KOPT-K1 (cell line): ENCODE measurements at regions not wholly inside any gene's neighbourhood (a gene's known extent, or its start where the extent isn't known, plus 50 kb on each side); places are given as distances from the start of the nearest gene placed in this dataset.

Source experiments
- H3K27ac ChIP-seq: fragments of 200-600 bp; sonication (generic); 2 replicates; pipeline ENCODE4 v1.5.1; 2016; ENCODE audit warnings: antibody characterized with exemption, mild to moderate bottlenecking, low read depth, low read length; ENCODE audit not compliant: poor library complexity, severe bottlenecking
- H3K36me3 ChIP-seq: fragments of 200-600 bp; sonication (generic); 2 replicates; pipeline ENCODE4 v1.5.1; 2017; ENCODE audit warnings: antibody characterized with exemption, mild to moderate bottlenecking, low read length, moderate library complexity; ENCODE audit not compliant: insufficient read depth
- H3K9me3 ChIP-seq: fragments of 200-600 bp; sonication (generic); 2 replicates; pipeline ENCODE4 v1.5.1; 2017; ENCODE audit warnings: antibody characterized with exemption, low read length, mild to moderate bottlenecking; ENCODE audit not compliant: insufficient read depth, poor library complexity, severe bottlenecking

DNA sequence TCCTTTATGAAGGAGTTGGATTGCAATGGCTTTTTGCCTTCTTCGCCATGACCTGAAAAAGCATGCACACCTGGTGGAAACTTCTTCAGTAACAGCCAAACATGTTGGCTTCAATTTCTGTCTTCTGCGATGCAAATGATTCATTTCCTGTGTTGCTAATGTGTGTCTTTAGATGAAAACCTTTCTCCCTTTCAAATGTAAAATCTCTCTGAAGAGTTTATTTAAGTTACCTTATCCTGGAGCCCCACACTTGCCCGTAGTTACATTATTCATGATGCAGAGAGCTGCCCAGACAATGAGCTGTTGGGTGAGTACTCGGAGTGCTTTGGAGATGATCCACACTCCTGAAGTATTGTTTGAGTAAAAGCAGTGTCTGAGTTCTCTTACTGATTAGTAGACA is 1100.9 kb downstream of the RPA4 start:
- Histone ChIP-seq H3K27ac (no peak overlapping the region), H3K36me3 (no peaks in the 10 kb centered on the region)

DNA sequence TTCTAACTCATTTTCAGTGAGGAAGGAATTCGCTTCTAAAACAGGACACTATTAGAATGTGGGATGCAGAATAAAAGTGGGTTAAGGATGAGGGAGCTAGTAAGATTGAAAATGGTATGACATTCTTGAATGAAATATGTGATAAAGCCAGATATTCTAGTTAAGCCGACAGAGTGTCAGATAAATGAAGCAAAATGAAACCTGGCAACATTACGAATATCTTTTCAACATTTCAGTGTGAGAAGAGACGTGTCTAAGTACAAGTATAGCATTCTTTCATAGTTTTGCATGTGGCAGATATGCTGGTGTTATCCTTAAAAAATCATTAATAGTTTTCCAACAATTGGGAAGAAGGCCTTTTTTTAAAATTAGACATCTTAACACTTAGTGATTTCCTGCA is 1101.4 kb downstream of the RPA4 start:
- no peaks in the 10 kb centered on the region for H3K36me3 ChIP-seq
- H3K27ac ChIP-seq: no peak overlapping the region

More for the DNA sequence above, 1100.9 kb downstream of the RPA4 start:
- H3K9me3 ChIP-seq: no peaks in the 10 kb centered on the region

DNA sequence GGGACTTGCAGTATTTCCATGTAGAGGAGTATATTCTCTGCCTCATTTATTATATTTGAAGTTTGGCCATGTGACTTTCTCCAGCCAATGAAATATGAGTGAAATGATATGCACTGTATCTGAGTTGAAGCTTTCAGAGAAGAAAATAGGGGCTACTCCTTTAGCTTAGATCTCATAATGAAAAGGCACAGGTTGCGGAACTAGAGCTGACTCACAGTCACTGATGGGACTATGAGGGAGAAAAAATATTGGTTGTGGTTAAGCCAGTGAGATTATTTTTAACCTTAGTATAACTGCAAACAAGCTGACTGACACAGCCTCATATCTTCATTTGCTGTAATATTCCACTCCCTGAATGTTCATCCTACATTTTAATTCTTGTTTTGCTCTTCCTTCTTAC is 1104.3 kb downstream of the RPA4 start:
- Histone ChIP-seq H3K9me3 (no peaks in the 10 kb centered on the region), H3K27ac (no peak overlapping the region), H3K36me3 (no peaks in the 10 kb centered on the region)

More for the DNA sequence above, 1101.4 kb downstream of the RPA4 start:
- no peaks in the 10 kb centered on the region for H3K9me3 ChIP-seq

DNA sequence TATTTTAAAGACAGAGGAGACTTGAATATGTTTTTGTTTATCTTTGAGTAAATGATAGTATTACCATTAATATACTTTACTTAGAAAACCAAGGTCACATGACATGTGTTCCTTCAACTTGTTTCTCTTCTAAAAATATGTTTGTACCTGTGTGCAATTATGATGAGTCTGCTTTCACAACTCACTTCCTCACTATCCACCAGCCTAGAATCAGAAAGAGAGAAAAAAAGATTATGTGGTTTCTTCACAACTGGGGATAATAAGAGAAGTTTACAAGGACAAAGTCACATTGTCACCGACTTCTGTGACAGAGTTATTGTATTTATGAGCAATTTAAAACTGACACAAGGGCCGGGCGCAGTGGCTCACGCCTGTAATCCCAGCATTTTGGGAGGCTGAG is 1112.1 kb downstream of the RPA4 start:
- Histone ChIP-seq H3K9me3 (no peaks in the 10 kb centered on the region), H3K27ac (no peak overlapping the region), H3K36me3 (no peaks in the 10 kb centered on the region)

DNA sequence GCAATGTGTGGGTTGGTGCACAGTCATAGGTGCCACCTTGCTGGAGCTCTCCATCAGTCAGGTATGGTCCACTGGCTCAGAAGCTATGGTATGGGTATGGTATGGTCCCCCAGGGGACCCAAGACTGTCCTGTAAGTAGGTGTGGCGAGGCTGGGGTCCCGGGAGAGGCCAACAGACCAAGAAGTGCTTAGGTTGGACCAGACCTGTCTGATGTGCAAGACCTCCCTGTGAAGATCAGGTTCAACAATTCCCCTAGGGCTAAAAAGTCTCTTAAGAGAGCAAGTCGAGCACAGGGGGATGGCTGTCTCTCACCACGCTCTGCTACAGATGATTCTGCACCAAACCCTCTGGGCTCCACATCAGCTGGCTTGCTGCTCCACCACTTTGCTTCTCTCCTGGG is 1145.0 kb downstream of the RPA4 start:
- H3K36me3 ChIP-seq: no peaks in the 10 kb centered on the region
- H3K27ac ChIP-seq: no peak overlapping the region

DNA sequence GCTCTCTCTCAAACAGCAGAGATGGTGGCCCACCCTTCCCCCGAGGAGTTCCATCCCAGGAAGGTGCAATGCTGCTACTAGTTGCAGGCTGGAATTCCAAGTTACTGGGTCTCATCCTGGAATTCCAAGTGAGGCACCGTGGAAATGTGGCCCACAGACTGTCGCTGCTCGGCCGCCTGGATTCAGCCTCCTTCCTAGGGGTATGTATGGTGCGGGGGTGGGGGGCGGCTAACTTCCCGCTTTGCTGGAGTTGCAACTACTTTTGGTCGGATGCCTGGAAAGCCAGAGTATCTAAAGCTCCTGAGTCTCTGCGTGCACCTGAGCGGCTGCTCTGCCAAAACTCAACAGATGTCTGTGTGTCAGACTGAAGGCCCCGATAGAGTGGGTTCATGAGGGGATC is 1146.2 kb downstream of the RPA4 start:
- H3K9me3 ChIP-seq: no peaks in the 10 kb centered on the region

More for the DNA sequence above, 1145.0 kb downstream of the RPA4 start:
- no peaks in the 10 kb centered on the region for H3K9me3 ChIP-seq

DNA sequence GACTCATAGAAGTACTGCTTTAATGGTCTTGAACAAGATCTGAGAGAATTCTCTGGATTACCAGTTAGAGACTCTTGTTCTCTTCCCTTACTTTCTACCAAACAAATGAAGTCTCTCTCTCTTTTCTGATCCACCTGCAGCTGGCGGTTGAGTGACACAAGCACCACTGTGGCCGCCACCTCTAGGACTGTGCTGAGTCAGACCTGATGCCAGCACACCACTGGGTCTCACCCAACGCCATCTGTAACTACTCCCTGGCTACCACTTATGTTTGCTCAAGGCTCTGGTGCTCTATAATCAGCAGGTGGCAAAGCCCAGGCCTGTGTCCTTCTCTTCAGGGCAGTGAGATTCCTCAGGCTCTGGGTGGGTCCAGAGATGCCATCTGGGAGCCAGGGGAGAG is 1173.5 kb downstream of the RPA4 start:
- no peaks in the 10 kb centered on the region for H3K9me3 ChIP-seq
- no peak overlapping the region for H3K27ac ChIP-seq
- H3K36me3 ChIP-seq: no peaks in the 10 kb centered on the region

More for the DNA sequence above, 1146.2 kb downstream of the RPA4 start:
- Histone ChIP-seq H3K27ac (no peak overlapping the region), H3K36me3 (no peaks in the 10 kb centered on the region)

DNA sequence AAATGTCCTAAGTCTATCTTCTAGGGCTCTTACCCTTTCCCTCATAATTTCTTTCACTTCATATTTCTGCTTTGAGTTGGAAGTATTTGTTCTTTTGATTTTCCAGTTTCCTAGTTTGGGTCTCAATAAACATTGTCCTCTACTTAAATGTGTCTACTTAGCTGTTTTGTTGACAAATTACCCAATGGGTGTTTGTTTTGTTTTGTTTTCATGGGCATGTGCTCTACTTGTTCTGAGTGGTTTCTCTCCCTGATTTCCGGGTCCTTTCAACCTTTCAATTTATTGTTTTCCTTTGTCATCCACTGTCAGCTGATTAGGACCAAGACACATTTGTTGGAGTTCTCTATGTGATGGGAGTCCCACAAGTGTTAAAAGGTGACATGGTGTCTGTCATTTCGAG is 1181.4 kb downstream of the RPA4 start:
- no peaks in the 10 kb centered on the region for H3K9me3 ChIP-seq
- H3K27ac ChIP-seq: no peak overlapping the region
- no peaks in the 10 kb centered on the region for H3K36me3 ChIP-seq

DNA sequence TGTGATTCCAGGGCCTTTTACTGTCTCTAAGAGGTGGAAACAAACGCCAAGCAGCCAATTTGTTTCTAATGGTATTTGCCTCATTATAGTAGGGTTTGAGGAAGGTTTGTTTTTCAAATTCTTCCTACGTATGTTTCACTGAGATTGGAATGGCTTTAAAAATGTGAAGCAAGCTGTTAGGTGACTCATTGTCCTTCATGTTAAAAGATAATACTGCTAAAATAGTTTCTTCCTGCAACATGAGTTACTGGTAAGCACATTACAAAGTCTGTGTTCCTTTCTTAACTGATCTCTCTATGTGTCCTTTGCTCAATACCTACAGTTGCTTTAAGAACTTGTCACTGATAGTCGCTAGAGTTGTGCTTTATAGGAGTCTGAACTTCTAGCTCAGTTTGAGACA is 1183.9 kb downstream of the RPA4 start:
- no peaks in the 10 kb centered on the region for H3K36me3 ChIP-seq
- no peaks in the 10 kb centered on the region for H3K9me3 ChIP-seq
- H3K27ac ChIP-seq: no peak overlapping the region

DNA sequence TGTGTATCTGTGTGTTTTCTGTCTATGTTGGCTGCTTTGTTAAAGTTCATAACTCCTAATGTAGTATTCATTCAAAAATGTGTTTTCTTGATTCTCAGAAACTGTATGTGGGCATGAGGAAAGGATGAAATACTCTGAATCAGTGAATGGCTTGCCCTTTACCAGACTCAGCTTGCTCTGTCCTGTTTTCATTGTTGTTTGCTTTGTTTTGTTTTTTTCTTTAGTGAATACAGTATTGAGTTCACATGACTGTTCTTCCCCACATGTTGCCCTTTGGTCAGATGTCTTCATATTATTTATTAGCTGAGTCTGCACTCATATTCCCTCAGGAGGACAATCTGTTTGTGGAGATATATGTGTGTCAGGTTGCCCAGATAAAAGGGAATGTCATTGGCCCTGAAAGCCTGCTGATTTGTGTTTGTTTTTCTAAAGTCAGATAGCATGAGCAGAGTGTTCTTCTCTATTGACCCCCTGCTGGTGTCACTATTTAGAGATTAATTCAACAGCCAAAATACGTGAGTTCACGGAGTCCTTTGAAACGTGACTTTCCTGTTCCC is 1184.4 kb downstream of the RPA4 start:
- H3K36me3 ChIP-seq: no peaks in the 10 kb centered on the region
- no peaks in the 10 kb centered on the region for H3K9me3 ChIP-seq
- no peak overlapping the region for H3K27ac ChIP-seq

DNA sequence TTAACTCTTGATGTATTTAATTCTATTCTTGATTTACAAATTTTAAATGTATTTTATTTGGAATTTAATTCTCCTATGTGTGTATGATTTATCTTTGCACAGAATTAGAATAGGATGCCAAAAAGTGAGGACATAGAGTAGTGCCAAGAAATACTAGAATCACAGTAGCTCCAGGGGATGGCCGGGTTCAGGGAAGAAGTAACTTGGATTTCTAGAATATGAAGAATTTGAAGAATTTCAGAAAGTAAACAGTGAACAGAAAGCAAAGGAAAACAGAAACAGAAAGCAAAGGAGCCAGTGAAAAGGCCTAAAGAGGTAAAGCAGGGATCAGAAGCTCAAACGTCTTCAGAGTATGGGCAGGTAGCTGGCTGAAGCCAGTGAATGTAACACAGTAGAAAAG is 1187.6 kb downstream of the RPA4 start:
- Histone ChIP-seq H3K9me3 (no peaks in the 10 kb centered on the region), H3K36me3 (no peaks in the 10 kb centered on the region), H3K27ac (no peak overlapping the region)

DNA sequence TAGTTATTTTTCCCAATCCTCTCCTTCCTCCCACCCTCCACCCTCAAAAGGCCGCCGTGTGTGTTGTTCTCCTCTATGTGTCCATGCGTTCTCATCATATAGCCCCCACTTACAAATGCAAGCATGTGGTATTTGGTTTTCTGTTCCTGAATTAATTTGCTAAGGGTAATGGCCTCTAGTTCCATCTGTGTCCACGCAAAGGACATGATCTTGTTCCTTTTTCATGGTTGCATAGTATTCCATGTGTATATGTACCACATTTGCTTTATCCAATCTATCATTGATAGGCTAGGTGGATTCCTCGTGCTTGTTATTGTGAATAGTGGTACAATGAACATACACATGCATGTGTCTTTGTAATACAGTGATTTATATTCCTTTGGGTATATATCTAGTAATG is 1193.7 kb downstream of the RPA4 start:
- no peaks in the 10 kb centered on the region for H3K36me3 ChIP-seq
- no peaks in the 10 kb centered on the region for H3K9me3 ChIP-seq
- no peak overlapping the region for H3K27ac ChIP-seq

DNA sequence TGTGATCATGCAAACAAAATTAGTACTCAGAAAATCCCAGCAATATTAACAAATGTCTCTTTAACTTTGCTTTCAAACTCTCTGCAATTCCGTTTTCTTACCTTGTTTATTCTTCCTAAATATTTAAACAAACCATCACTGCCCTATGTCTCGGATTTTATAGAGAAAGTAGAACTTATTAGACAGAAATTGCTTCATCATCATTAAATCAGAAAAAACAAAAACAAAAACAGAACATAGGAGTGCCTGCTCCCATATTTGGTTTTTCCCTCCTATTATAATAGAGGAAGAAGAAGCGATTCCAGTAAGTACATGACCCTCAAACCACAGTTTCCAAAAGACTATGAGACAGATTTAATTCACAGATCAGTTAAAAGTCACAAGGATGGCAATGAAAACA is 1228.0 kb downstream of the RPA4 start:
- no peaks in the 10 kb centered on the region for H3K9me3 ChIP-seq
- no peak overlapping the region for H3K27ac ChIP-seq
- H3K36me3 ChIP-seq: no peaks in the 10 kb centered on the region

DNA sequence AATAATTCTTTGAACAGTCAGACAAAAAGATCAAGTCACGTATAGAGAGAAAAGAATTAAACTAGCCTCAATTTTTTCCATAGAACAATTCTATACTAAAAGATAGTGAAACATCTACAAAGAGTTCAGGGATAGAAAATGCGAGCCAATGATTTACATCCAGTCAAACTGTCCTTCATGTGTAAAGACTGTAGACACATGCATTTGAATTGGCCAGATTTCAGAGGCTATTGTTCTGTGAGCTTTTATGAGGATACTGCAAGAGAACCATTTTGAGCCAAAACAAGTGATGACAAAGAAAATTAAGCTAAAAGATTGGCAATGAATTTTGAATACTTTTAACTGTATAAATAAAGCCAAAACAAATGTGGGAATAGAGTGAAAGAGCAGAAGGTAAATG is 1230.3 kb downstream of the RPA4 start:
- no peaks in the 10 kb centered on the region for H3K9me3 ChIP-seq
- no peak overlapping the region for H3K27ac ChIP-seq
- H3K36me3 ChIP-seq: no peaks in the 10 kb centered on the region

DNA sequence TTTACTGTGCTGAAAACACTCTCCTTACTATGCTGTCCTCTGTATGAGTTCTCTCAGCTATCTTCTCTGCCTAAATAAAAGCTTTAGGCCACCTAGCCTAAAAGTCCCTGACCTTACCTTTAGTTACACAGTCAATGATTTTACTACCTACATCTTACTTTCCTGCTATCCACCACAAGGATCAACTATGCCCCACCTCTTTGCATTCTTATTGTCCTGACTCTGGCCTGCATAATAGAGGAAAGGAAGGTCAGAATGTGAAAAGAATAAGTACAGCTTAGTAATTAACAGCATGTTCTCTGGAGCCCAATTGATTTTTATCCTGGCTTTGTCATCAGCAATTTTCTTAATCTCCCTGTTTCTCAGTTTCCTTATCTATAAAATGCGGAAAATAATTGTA is 1257.8 kb downstream of the RPA4 start:
- Histone ChIP-seq H3K27ac (no peak overlapping the region), H3K9me3 (no peaks in the 10 kb centered on the region), H3K36me3 (no peaks in the 10 kb centered on the region)

DNA sequence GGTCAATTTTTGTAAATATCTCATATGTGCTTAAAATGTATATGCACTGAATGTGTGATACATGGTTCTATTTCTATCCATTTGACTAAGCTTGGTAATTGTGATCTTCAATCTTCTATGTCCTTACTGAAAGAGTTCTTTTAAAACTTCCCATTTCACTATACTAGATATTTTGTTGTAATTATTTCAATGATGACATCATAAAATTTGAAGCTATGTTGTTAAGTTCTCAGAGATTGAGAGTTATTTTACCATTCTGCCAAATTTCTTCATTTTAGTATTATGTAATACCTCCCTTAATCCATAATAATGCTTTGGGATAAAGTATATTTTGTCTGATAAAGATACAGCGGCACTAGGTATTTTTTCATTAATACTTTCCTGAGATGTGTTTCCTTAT is 1307.3 kb downstream of the RPA4 start:
- Histone ChIP-seq H3K27ac (no peak overlapping the region), H3K36me3 (no peaks in the 10 kb centered on the region), H3K9me3 (no peaks in the 10 kb centered on the region)

DNA sequence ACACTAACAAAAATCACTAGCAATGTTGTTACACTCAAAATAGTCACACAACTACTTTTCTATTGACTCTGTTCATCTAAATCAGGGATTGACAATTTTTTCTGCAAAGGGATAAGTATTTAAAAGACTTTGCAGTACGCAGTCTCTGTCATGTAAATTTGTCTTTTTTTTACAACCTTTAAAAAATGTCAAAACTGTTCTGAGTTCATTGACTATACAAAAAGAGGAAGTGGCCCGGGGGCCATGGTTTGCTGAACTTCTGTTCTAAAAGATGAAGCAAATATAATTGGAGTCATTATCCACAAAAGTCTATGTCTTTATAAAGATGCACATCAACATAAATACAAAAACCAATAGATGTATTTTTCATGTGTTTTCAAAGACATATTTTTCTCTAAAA is 1310.3 kb downstream of the RPA4 start:
- Histone ChIP-seq H3K9me3 (no peaks in the 10 kb centered on the region), H3K36me3 (no peaks in the 10 kb centered on the region), H3K27ac (no peak overlapping the region)
